CD4-positive, alpha-beta T cell treated with Interleukin-1 beta for 1 hour (primary cell): ENCODE measurements at regions not wholly inside any gene's neighbourhood (a gene's known extent, or its start where the extent isn't known, plus 50 kb on each side); places are given as distances from the start of the nearest gene placed in this dataset.
"Not testable (repeated sequence)": the region's sequence is repeated elsewhere in the genome, so short reads cannot be mapped to it uniquely, and the experiment has no call there.

Source experiments
- DNase-seq, 2 donors: peaks; one replicate each; pipeline ENCODE4 v3.0.0-alpha.2; 2020 to 2022

GRCh38 chr10:35961501-35961900 lies 319.4 kb upstream of the FZD8 start:
- DNase-seq, result no peak

DNA sequence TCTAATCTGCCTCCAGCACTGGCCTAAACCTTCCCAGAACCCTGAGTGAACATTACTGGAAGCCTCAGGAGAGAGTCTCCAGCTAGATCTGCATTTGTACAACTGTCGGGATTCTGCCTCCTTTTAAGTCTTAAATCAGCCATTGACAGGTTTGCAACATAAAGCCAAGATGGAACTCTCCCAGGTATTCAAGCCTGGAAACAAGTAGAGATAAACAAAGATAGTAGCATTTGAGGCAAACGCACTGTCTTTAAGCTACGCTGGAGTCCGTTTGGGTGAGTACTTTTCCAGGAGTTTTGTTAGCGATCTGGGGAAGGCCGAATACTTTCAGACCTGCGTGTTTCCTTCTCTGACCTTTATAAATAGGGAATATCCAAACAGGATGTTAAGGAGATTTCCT lies 317.2 kb upstream of the FZD8 start:
- no peak for DNase-seq

- DNase-seq, result not testable (repeated sequence)
These were observed 316.5 kb upstream of the FZD8 start for GRCh38 chr10:35958609-35959008.

- no peak for DNase-seq
These were observed 308.6 kb upstream of the FZD8 start for GRCh38 chr10:35950701-35951100.

- DNase-seq, result no peak
These were observed 308.1 kb upstream of the FZD8 start for GRCh38 chr10:35950226-35950625.

- no peak for DNase-seq
These were observed 307.7 kb upstream of the FZD8 start for GRCh38 chr10:35949811-35950211.

DNA sequence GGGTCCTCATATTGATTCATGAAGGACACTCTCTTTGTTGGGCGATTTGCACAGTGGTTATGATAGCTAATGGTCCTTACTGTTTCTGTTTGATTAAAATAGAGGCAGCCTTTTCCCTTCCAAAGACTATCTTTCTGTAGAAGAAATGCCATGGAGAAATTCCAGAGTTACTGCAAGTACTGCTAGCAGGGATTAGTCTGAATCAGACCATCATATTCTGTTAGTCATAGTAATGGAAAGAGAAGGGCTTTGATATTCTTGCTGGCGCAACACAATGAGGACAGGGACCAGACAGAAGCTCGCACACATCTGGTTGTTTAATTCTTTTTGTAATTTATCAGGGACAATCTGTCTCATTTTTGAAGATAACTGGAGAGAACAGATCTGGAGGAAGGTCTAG lies 304.5 kb upstream of the FZD8 start:
- no peak for DNase-seq

DNA sequence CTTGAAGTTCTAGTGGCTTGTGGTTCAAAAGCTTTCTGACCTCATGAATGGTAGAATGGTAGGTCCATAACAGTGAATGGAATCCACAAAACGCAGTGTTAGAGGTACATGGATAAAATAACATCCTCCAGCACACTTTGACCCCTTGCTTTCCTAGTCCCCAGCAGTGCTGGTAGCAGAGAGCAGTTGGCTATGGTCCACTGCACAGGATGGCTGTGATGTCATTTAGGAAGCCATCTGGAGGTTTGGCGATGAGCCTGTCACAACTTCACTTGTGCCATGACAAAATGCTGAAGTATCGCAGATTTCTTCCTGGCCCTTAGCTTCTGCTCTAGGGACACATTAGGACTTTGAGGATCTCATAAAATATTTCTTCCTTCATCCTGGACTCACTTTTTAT lies 300.0 kb upstream of the FZD8 start:
- no peak for DNase-seq

- DNase-seq, result no peak
These were observed 298.3 kb upstream of the FZD8 start for GRCh38 chr10:35940141-35941041.

DNA sequence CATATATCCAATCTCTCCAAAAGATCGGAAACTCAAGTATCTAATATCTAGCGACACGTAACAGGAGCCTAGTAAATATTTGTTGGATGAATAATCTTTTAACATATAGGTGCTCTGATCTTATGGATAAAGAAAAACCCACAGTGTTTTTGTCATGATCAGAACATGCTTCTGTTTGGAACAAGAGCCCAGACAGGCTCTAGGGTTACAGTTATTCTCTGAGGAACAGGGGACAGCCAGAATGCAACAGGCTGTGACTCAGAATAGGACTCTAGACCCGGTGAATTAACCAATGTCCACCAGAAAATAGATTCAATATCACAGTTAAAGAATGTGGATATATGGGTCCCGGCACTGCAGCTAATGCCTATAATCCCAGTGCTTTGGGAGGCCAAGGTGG lies 296.1 kb upstream of the FZD8 start:
- DNase-seq, result no peak

GRCh38 chr10:35937546-35937945 lies 295.4 kb upstream of the FZD8 start:
- no peak for DNase-seq

DNA sequence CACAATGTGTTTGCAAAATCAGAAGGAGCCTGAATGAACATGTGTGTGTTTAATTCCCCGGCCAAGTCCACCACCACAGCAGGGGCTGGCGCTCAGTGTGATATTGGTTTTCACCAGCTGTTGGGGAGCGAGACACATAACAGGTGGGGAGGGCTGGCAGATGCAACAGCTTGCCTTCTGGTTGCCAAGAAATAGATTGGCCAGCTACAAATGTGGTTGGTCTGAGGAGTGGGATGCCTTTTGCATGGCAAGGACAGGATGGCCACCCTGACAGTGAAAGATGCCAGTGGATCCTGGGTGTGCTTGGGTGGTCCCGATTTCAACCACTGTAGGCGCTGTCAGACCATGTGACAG lies 292.5 kb upstream of the FZD8 start:
- DNase-seq, result no peak

DNA sequence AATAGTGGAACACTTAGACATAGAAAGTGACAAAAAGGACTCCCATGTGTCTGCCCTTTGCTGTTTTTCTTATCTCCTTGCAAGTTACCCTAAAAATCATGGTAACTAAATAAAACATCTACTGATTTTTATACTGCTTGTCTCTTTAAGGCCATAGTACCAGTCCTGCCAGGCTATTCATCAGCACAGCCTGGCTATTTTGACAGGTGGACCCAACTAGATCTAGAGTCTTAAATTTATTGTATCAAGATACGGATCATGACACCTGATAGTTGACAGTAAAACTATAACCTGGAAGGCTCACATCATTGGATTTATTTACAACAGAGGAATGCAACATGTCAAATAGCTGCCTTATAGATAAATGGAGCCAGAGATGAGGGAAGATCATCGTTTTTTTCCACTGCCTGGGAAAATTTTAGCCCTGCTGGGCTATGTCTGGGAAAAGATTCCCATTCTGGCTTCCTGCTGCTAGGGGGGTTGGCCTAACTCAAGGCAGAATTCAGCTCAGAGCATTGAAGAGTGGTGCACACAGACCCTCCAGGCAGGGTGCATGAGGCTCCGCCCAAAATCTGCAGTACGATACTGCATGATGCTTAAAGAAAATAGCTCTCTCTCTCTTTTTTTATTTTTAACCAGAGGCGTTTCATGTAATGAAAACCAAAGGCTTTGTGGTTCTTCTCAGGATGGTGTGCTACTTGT lies 292.0 kb upstream of the FZD8 start:
- no peak for DNase-seq

- no peak for DNase-seq
These were observed 291.4 kb upstream of the FZD8 start for GRCh38 chr10:35933491-35933890.

DNA sequence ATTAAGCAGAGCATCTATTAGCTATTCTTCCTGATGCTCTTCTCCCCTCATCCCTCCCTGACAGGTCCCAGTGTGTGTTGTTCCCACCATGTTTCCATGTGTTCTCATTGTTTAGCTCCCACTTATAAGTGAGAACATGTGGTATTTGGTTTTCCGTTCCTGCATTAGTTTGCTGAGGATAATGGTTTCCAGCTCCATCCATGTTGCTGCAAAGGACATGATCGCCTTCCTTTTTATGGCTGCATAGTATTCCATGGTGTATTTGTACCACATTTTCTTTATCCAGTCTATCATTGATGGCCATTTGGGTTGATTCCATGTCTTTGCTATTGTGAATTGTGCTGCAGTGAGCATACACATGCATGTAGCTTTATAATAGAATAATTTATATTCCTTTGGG lies 287.9 kb upstream of the FZD8 start:
- DNase-seq, result not testable (repeated sequence)

DNA sequence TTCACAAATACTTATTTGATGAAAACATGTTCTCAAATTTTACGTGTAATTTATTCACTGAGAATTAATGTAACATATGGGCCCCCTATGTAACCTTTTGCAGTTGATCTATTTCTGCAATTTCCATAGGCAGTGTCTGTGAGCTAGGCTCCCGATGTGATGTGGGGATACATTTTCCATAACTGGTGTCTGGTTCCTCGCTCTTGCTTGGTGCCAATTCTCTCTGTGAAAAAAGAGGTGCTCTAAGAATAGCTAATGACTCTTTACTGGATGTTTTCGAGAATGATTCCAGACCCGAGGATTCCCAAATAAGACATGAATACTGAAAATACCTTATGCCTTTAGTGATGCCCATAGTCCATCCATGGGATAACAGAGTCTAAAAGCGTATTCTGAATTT lies 286.7 kb upstream of the FZD8 start:
- no peak for DNase-seq

DNA sequence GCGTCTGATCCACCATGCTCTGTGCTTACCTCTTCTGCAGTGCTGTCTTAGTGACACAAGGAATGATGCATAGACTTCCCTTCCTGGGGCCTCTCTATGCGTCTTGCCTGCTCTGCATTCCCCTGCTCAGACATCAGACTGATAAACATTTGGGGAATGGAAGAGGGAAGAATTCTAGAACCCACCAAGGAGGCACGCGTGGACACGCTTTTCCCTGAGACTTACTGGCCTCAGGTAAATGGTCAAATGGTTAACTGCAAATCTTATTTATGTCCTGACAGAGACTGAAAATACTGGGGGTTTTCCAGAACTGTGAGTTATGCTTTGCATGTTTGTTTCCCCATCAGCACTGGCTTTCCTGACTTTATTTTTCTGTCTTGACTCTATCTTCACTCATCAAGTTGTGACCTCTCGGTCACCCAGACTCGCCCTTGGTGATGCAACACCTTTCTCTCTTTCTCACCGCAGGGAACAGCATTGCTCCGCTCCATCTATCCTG lies 285.9 kb upstream of the FZD8 start:
- DNase-seq, result no peak

GRCh38 chr10:35927341-35927740 lies 285.2 kb upstream of the FZD8 start:
- DNase-seq, result no peak

DNA sequence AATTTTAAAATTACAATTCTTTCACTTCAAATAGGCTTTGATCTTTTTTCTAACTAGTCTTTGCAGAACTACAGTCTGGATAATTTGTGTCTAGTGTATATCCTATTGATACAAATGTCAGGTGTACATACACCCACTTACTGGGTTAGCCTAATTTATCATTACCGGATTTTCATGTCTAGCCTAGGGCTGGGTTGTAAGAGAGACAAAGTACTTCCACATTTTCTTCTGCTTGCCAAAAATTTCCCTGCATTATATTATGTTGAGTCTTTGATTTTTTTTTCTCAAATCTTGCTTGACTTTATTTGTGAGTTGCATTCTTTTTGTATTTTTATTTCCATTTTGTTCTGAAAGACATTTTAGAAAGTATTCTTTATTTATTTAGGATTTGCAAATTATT lies 284.8 kb upstream of the FZD8 start:
- no peak for DNase-seq

DNA sequence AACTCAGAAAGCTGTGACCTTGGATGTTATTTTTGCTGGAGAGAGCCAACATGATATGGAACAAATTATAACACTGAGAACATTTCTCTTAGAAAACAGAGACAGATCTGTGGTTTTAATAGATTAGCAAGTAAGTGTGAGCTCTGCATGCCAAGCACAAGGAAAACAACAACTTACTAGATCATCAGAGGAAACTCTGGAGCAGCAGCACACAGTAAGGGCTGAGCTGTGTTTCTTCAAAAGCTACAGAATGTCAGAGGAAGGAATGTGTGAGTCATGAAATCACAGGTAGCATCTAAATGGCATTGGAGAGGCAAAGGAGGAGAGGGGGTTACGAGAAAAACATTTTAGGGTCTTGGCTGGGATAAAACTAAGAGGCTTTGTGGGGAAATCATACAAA lies 283.4 kb upstream of the FZD8 start:
- no peak for DNase-seq

DNA sequence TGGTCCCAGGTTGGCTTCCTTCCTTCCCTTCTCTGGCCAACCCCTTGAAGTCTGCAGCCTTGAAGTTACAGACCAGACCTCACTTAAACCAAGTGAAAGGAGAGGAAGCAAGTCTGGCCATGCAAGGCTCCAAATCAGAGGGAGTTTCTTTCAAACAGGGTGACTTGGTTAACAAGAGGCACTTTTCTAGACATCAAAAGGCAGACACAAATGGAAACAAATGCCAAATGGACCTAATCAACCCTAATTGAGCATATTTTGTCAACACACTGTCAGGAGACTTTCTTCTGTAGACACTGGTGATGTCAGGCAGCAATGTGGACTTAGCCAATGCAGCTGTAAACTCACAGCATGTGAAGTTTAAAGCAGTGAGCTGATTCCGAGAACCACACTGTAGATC lies 282.7 kb upstream of the FZD8 start:
- DNase-seq, result no peak

DNA sequence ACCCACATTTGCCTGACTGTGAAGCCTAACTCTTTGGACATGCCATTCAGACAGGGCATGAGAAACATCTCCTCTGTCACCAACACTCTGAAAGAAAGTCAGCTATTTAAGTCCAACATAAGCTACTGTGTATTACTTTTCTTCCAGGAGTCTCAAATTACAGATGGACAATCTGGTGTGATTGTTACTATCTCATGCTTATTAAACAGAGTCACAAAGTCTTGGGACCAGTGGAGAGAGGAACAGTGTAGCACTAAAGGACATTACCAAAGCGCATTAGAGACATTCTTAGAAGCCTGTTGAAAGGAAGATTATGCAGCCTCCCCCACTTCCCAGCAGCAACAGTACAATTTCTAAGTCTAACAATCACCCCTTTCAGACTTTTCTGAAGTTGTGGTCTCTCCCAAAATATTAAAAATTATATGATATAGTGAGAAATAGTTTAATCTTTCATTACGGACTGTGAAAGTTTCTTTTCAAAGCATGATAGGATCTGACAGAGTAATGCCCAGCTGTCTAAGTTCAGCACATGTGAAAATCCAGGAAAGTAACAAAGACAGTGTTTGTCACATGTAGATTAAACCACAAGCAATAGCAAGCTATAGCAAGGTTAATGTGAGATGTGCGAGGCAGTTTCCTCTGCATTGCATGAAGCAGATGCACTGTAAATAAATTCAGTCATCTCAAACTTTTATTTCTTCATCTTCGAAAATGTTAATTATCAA lies 280.9 kb upstream of the FZD8 start:
- no peak for DNase-seq

- no peak for DNase-seq
These were observed 279.8 kb upstream of the FZD8 start for GRCh38 chr10:35921866-35922350.

GRCh38 chr10:35916791-35917190 lies 274.7 kb upstream of the FZD8 start:
- no peak for DNase-seq
